GM13976 (cell line): ENCODE measurements at regions not wholly inside any gene's neighbourhood (a gene's known extent, or its start where the extent isn't known, plus 50 kb on each side); places are given as distances from the start of the nearest gene placed in this dataset.

ENCODE experiments used
- DNase-seq: peaks from one replicate; pipeline ENCODE4 v3.0.0; 2012; ENCODE audit warnings: low spot score
- in situ Hi-C: fragments of 300-500 bp; cut with MboI; formaldehyde crosslinking; loops from one replicate; pipeline ENCODE4 v1.12.0; 2022; ENCODE audit warnings: low sequenced_read_pairs, mixed read lengths, inconsistent platforms; ENCODE audit not compliant: unreplicated experiment
- TF ChIP-seq, protein P1 (sequence below): IDR thresholded peaks from 2 replicates; pipeline ENCODE4 v1.5.1; 2012; ENCODE audit warnings: borderline replicate concordance, mild to moderate bottlenecking; ENCODE audit not compliant: insufficient read depth; ENCODE audit errors: extremely low read depth, missing control alignments, control extremely low read depth

DNA sequence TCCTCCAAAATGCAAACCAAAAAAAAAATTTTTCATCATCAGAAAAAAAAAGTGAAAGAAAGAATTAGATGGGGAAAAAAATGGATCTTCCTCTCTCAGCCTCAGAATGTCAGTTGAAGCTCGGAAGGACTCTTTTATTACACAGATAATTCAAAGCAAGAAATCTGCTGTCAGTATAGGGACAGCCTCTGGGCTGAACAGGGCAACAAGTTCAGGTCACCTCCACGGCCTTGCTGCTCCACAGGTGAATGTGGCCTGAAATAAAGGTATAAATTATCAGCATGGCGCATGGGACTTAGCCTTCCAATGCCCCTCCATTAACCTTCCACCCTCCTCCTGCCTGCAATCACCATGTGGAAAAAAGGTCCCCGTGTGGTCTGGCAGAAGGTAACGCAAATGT is 316.8 kb upstream of the POU3F3 start:
- TF ChIP-seq, protein P1, sequence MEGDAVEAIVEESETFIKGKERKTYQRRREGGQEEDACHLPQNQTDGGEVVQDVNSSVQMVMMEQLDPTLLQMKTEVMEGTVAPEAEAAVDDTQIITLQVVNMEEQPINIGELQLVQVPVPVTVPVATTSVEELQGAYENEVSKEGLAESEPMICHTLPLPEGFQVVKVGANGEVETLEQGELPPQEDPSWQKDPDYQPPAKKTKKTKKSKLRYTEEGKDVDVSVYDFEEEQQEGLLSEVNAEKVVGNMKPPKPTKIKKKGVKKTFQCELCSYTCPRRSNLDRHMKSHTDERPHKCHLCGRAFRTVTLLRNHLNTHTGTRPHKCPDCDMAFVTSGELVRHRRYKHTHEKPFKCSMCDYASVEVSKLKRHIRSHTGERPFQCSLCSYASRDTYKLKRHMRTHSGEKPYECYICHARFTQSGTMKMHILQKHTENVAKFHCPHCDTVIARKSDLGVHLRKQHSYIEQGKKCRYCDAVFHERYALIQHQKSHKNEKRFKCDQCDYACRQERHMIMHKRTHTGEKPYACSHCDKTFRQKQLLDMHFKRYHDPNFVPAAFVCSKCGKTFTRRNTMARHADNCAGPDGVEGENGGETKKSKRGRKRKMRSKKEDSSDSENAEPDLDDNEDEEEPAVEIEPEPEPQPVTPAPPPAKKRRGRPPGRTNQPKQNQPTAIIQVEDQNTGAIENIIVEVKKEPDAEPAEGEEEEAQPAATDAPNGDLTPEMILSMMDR = no peak
- DNase-seq = no peak
- in situ Hi-C loops = no loop called here

DNA sequence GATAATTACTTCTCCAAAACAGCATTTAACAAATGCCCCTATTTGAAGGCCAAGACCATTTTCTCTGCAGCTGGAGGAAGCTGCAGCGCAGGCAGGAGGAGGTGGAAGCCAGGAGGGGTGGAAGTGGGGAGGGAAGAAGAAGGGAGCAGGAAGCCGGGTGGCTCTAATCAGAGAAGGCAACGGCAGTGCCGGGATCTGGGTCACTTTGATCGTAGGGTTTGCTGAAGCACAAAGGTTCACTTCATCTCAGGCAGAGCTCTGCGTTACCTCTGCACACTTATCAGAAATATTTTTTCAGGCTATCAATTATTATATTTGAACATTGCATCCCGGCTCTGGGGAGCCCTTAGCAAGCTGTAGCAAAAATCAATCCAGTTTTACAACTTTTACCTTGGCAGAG is 315.8 kb upstream of the POU3F3 start:
- no peak for DNase-seq
- TF ChIP-seq, protein P1 = no peak
- in situ Hi-C loops = no loop called here

DNA sequence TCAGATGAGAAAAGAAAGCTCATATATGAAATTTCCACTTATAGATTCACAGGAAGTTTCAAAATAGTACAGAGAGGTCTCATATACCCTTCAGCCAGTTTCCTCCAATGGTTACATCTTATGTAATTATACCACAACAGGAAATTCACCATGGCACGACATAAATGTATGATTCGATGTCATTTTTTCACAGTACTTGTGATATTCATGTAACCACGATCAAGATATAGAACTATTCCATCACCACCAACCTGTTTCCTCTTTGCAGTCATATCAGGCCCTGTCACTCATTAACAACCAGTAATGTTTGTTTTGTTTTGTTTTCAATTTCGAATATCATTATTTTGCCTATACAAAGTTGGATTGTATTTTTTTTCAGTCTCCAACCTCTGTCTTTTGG is 314.3 kb upstream of the POU3F3 start:
- TF ChIP-seq, protein P1 = no peak
- DNase-seq = no peak
- in situ Hi-C loops = no loop called here

DNA sequence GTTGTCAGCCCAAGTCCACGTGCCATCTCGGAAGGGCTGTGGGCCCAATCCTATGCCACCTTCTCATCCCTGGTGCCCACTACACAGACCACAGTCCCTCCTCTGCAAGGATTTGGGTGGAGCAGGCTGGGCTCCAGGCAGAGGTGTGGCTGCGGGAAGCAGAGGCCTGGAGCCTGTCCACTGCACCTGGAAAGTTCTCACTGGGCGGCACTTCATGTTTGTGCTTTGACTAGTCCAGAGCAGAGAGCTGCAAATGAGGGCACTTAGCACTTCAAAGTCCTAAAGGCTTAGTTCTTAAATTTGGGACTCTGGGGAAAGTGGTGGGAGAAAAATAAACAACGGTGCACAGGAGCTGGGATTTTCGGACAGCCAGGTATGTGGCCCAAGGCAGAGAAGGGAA is 308.9 kb upstream of the POU3F3 start:
- in situ Hi-C loops = no loop called here
- TF ChIP-seq, protein P1 = no peak
- DNase-seq = no peak

DNA sequence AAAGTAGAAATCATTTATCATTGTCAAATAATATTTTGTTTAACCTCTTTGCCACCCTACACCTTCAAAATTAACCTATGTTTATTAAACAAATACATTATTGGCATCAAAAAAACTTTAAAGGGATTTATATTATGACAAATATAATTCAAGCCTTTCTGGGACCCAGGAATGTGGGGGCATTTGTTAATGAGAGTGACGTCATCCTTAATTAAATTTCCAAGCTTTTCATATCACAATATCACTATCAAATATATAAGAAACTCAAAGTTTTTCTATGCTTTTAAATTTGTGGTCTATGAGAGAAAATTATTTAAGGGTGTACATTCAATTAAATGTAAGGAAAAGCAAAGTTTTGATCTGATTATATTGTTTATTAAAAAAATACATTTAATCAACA is 307.4 kb upstream of the POU3F3 start:
- no peak for DNase-seq
- in situ Hi-C loops = no loop called here
- TF ChIP-seq, protein P1 = no peak

DNA sequence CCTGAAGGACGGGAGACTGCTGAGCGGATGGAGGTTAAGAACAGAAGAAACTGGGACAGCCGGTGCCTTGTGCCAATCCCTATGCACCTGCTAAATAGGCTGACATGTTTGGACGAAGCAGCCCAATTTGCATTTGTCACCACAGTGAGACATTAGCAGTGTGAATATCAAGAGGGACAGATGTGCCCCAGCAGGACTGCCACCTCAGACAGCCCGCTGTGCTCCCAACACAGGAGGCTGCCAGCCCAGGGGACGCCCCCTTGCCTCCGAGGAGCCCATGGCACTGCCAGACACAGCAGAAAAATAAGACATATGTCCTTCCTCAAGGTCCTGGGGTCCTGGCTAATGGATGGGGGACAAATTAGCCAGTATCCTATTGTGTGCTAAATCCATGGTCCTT is 306.7 kb upstream of the POU3F3 start:
- TF ChIP-seq, protein P1 = no peak
- in situ Hi-C loops = no loop called here
- DNase-seq = no peak

DNA sequence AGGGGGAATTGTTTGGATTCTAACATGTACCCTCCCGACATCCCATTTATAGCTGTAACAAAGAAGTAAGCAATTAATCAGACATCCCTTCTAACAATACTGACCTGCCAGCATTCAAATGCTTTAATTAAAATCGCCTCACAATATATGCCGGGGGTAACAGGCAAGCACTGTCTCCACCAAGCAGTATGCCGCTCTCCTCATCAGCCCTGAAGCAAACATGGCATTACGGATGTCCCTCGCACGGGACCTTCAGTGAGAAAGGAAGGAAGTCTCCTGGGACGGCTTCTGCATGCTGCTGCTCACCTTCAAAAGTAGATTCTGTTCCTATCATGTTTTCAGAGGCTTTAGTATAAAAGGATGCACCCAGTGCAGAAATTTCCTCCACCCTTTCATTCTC is 292.7 kb upstream of the POU3F3 start:
- in situ Hi-C loops = no loop called here
- TF ChIP-seq, protein P1 = no peak
- no peak for DNase-seq
